WTC11 (cell line): ENCODE measurements at regions not wholly inside any gene's neighbourhood (a gene's known extent, or its start where the extent isn't known, plus 50 kb on each side); places are given as distances from the start of the nearest gene placed in this dataset.
"Not testable (repeated sequence)": the region's sequence is repeated elsewhere in the genome, so short reads cannot be mapped to it uniquely, and the experiment has no call there.

Experiments used
- ATAC-seq: fragments of 200-7000 bp; cut with Tn5 transposase; 2 replicates; pipeline ENCODE4 v1.10.0; 2021; ENCODE audit warnings: mild to moderate bottlenecking, moderate library complexity
- CTCF ChIA-PET: fragments of 300-600 bp; sonication (Branson Sonifier 250); formaldehyde crosslinking; loops from one replicate; lab custom pipeline; 2021; ENCODE audit warnings: antibody characterized with exemption; lab: Charles Lee
- POLR2A ChIA-PET: fragments of 350-600 bp; sonication (Branson Sonifier 250); formaldehyde crosslinking; loops from one replicate; lab custom pipeline; 2021; ENCODE audit warnings: antibody characterized with exemption; lab: Charles Lee
- DNase-seq: peaks from one replicate; pipeline ENCODE4 v3.0.0; 2021; ENCODE audit warnings: low spot score
- H3K27ac Mint-ChIP-seq: 2 replicates; pipeline ENCODE4 v1.8.0; 2021; ENCODE audit warnings: mixed read lengths
- H3K27me3 Mint-ChIP-seq: 2 replicates; pipeline ENCODE4 v1.8.0; 2021; ENCODE audit warnings: low read depth, mild to moderate bottlenecking, moderate library complexity, mixed read lengths
- H3K36me3 Mint-ChIP-seq: 2 replicates; pipeline ENCODE4 v1.8.0; 2021; ENCODE audit warnings: mixed read lengths
- H3K4me1 Mint-ChIP-seq: 2 replicates; pipeline ENCODE4 v1.8.0; 2022; ENCODE audit warnings: mixed read lengths
- H3K4me3 Mint-ChIP-seq: 2 replicates; pipeline ENCODE4 v1.8.0; 2021; ENCODE audit warnings: mild to moderate bottlenecking, moderate library complexity, mixed read lengths
- H3K9me3 Mint-ChIP-seq: 2 replicates; pipeline ENCODE4 v1.8.0; 2021; ENCODE audit warnings: mixed read lengths
- ATF1 ChIP-seq: sonication (generic); formaldehyde crosslinking; IDR thresholded peaks from 2 replicates; pipeline ENCODE4 v1.8.1; 2023; ENCODE audit warnings: mild to moderate bottlenecking, moderate library complexity, missing genetic modification reagents
- CDX4 ChIP-seq: fragments of 250-450 bp; sonication (Bioruptor Pico); IDR thresholded peaks from 2 replicates; pipeline ENCODE4 v1.9.0; 2021; ENCODE audit warnings: moderate library complexity, mild to moderate bottlenecking, inconsistent platforms, borderline replicate concordance
- CTCF ChIP-seq: fragments of 200-600 bp; IDR thresholded peaks from 2 replicates; pipeline ENCODE4 v1.8.0; 2022; ENCODE audit warnings: antibody characterized with exemption
- GABPB1 ChIP-seq: sonication (generic); formaldehyde crosslinking; IDR thresholded peaks from 2 replicates; pipeline ENCODE4 v1.8.1; 2023; ENCODE audit warnings: mild to moderate bottlenecking, missing genetic modification reagents
- GTF2I ChIP-seq: fragments of 250-450 bp; sonication (Bioruptor Pico); conservative IDR thresholded peaks from 2 replicates; pipeline ENCODE4 v1.4.0; 2021; ENCODE audit warnings: mild to moderate bottlenecking
- HMGA2 ChIP-seq: fragments of 250-450 bp; sonication (Bioruptor Pico); IDR thresholded peaks from 2 replicates; pipeline ENCODE4 v1.4.0; 2021; ENCODE audit warnings: mild to moderate bottlenecking, moderate library complexity
- MLX ChIP-seq: sonication (generic); formaldehyde crosslinking; IDR thresholded peaks from 2 replicates; pipeline ENCODE4 v1.8.1; 2023; ENCODE audit warnings: mild to moderate bottlenecking, missing genetic modification reagents, moderate library complexity
- MYBL2 ChIP-seq: sonication (generic); formaldehyde crosslinking; IDR thresholded peaks from 2 replicates; pipeline ENCODE4 v1.8.1; 2023; ENCODE audit warnings: mild to moderate bottlenecking, moderate library complexity, missing genetic modification reagents
- NFE2L1 ChIP-seq: sonication (generic); formaldehyde crosslinking; IDR thresholded peaks from 2 replicates; pipeline ENCODE4 v1.8.1; 2023; ENCODE audit warnings: missing genetic modification reagents
- NR2C2 ChIP-seq: sonication (generic); formaldehyde crosslinking; IDR thresholded peaks from 2 replicates; pipeline ENCODE4 v1.8.0; 2022; ENCODE audit warnings: mild to moderate bottlenecking, missing genetic modification reagents
- SP1 ChIP-seq: sonication (generic); formaldehyde crosslinking; conservative IDR thresholded peaks from 2 replicates; pipeline ENCODE4 v1.8.1; 2022; ENCODE audit warnings: missing genetic modification reagents
- STAT6 ChIP-seq: sonication (generic); formaldehyde crosslinking; conservative IDR thresholded peaks from 2 replicates; pipeline ENCODE4 v1.8.1; 2023; ENCODE audit warnings: mild to moderate bottlenecking, low read depth, missing genetic modification reagents, moderate library complexity
- TEAD4 ChIP-seq: sonication (generic); formaldehyde crosslinking; IDR thresholded peaks from 2 replicates; pipeline ENCODE4 v1.8.0; 2022; ENCODE audit warnings: mild to moderate bottlenecking, missing genetic modification reagents
- TP53 ChIP-seq: sonication (generic); formaldehyde crosslinking; IDR thresholded peaks from 2 replicates; pipeline ENCODE4 v1.8.1; 2023; ENCODE audit warnings: mild to moderate bottlenecking, missing genetic modification reagents
- ZNF425 ChIP-seq: fragments of 250-450 bp; sonication (Bioruptor Pico); conservative IDR thresholded peaks from 2 replicates; pipeline ENCODE4 v1.9.0; 2021; ENCODE audit warnings: mild to moderate bottlenecking

GRCh38 chr2:84169871-84170270 lies 289.2 kb downstream of the SUCLG1 start (continued):
- TF ChIP-seq ZNF425 (CRISPR knock-in tag): no peak

GRCh38 chr2:84168552-84168951 lies 290.5 kb downstream of the SUCLG1 start:
- POLR2A ChIA-PET, ATAC-seq: not testable (repeated sequence)

GRCh38 chr2:84165256-84165655 lies 293.8 kb downstream of the SUCLG1 start:
- Mint-ChIP-seq H3K9me3 (peaks cover 31% of the 10 kb centered on the region), H3K4me3 (no peak overlapping the region), H3K4me1 (peaks cover 9% of the 10 kb centered on the region), H3K36me3 (peaks cover 24% of the 10 kb centered on the region), H3K27me3 (no peaks in the 10 kb centered on the region), H3K27ac (no peak overlapping the region)
- DNase-seq (no peak), ATAC-seq (no peak)
- CTCF ChIA-PET: no interaction called here
- TF ChIP-seq MLX (CRISPR knock-in tag): no peak
- no peak for TF ChIP-seq GABPB1 (CRISPR knock-in tag)
- no peak for TF ChIP-seq TEAD4
- TF ChIP-seq STAT6 (CRISPR knock-in tag): no peak
- no peak for TF ChIP-seq TP53 (CRISPR knock-in tag)
- no peak for TF ChIP-seq NFE2L1 (CRISPR knock-in tag)
- no peak for TF ChIP-seq HMGA2 (CRISPR knock-in tag)
- no peak for TF ChIP-seq CTCF
- POLR2A ChIA-PET: no interaction called here

More at GRCh38 chr2:84168552-84168951, 290.5 kb downstream of the SUCLG1 start:
- H3K36me3 Mint-ChIP-seq: peaks cover 24% of the 10 kb centered on the region
- H3K4me3 Mint-ChIP-seq, DNase-seq, CTCF ChIA-PET, H3K27me3 Mint-ChIP-seq, H3K4me1 Mint-ChIP-seq, H3K27ac Mint-ChIP-seq: not testable (repeated sequence)
- H3K9me3 Mint-ChIP-seq: peaks cover 32% of the 10 kb centered on the region

- ChIA-PET POLR2A (no interaction called here), CTCF (interaction anchor here (1.5 kb wide), 1 partner anchor 155 kb away, joined by 3 read pairs; no protein-coding TSS in a partner anchor)
- Mint-ChIP-seq H3K9me3 (no peaks in the 10 kb centered on the region), H3K36me3 (no peaks in the 10 kb centered on the region), H3K27me3 (no peaks in the 10 kb centered on the region), H3K27ac (no peak overlapping the region), H3K4me3 (no peak overlapping the region), H3K4me1 (no peaks in the 10 kb centered on the region)
- DNase-seq: no peak
- TF ChIP-seq MYBL2 (CRISPR knock-in tag): no peak
- TF ChIP-seq NR2C2: no peak
- no peak for TF ChIP-seq GTF2I (CRISPR knock-in tag)
- no peak for TF ChIP-seq CDX4
- TF ChIP-seq MLX (CRISPR knock-in tag): no peak
- no peak for TF ChIP-seq CTCF
- no peak for TF ChIP-seq SP1 (CRISPR knock-in tag)
- no peak for TF ChIP-seq ATF1 (CRISPR knock-in tag)
- ATAC-seq: no peak
Observed at GRCh38 chr2:84160453-84160852, 298.6 kb downstream of the SUCLG1 start.
